Ovary (tissue), 7 donors: ENCODE measurements at regions not wholly inside any gene's neighbourhood (a gene's known extent, or its start where the extent isn't known, plus 50 kb on each side); places are given as distances from the start of the nearest gene placed in this dataset.

Source experiments
- DNase-seq, 5 donors: peaks; one replicate each; pipeline ENCODE4 v3.0.0-alpha.2; 2019 to 2020
- H3K27ac ChIP-seq, 2 donors: fragments of 200-600 bp; one replicate each; pipeline versions ENCODE4 v1.5.1 to v1.8.0; 2019 to 2022
- H3K27me3 ChIP-seq: fragments of 200-600 bp; one replicate; pipeline ENCODE4 v1.8.0; 2022
- H3K36me3 ChIP-seq: fragments of 200-600 bp; sonication (generic); one replicate; pipeline ENCODE4 v1.5.1; 2019
- H3K4me1 ChIP-seq: one replicate; pipeline ENCODE4 v1.8.1; 2013; ENCODE audit warnings: mild to moderate bottlenecking, moderate library complexity; ENCODE audit not compliant: insufficient read depth
- H3K4me3 ChIP-seq: fragments of 200-600 bp; sonication (generic); one replicate; pipeline ENCODE4 v1.5.1; 2017
- H3K9me3 ChIP-seq, 2 donors: fragments of 200-600 bp in 1 of 2; sonication (generic) in 1 of 2; one replicate each; pipeline versions ENCODE4 v1.5.1 to v1.8.1; 2013 to 2019; ENCODE audit warnings: mild to moderate bottlenecking in 1 of 2, moderate library complexity in 1 of 2
- EP300 ChIP-seq: sonication (generic); formaldehyde crosslinking; IDR thresholded peaks from one replicate; pipeline ENCODE4 v1.6.1; 2017; ENCODE audit warnings: antibody characterized with exemption
- POLR2A ChIP-seq: fragments of 450-650 bp; IDR thresholded peaks from one replicate; pipeline ENCODE4 v1.6.1; 2017; ENCODE audit warnings: antibody characterized with exemption, mild to moderate bottlenecking, moderate library complexity
- WGBS, 3 donors: extraction: QIAGEN DNeasy Blood & Tissue Kit in 1 of 3; methylation state at CpG; one replicate each; pipeline versions ENCODE4 v1.1.5 to v1.1.7; 2013 to 2017; 5-methylcytosine and 5-hydroxymethylcytosine counted together
- intact Hi-C, 4 donors: fragments of 100-400 bp; cut with DNase I; formaldehyde crosslinking; loops; one replicate each; pipeline versions ENCODE4 v1.11.0 to v1.15.1; 2022 to 2023
- TF ChIP-seq, protein P1 (sequence below), 3 donors: fragments of 450-650 bp in 2 of 3; fragments of 200-600 bp in 1 of 3; IDR thresholded peaks; one replicate each; pipeline versions ENCODE4 v1.5.1 to v1.8.0; 2016 to 2022; ENCODE audit warnings: antibody characterized with exemption in 3 of 3, mild to moderate bottlenecking in 1 of 3
- donor health status: DM: no; HTN: no; CAD: no; lungs with moderate emphysema.
- donor health status: DM: no; HTN: no; CAD: no.
- donor health status: Bipolar disorder and iron deficiency.
- donor health status: DM: no; HTN: no; CAD: no.
- donor health status: DM: yes; HTN: yes; CAD: no.

DNA sequence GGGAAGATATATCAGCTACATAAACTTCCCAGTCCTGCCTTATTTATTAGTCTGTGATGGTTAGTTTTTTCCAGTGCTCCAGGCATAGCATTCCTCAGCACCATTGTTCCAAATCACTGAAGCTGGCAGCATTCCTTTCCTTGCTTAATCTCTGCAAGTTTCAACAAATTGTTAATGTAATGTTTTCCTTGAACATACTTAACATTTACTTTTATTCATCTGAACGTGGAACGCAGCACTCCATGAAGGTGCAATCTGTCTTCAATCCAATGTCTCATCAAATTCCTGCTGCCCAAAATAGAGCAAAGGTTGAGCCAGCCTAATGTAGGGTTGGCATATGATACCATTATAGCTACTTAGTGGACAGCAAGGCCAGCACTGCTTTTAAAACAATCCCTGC, 441.1 kb upstream of the RBFOX1 start:
- 18 to 24% (median 22%) methylated on average over 2 of the region's 2 CpGs for WGBS, 3 donors
- TF ChIP-seq EP300 = no peak
- no peak for TF ChIP-seq POLR2A
- TF ChIP-seq, protein P1, sequence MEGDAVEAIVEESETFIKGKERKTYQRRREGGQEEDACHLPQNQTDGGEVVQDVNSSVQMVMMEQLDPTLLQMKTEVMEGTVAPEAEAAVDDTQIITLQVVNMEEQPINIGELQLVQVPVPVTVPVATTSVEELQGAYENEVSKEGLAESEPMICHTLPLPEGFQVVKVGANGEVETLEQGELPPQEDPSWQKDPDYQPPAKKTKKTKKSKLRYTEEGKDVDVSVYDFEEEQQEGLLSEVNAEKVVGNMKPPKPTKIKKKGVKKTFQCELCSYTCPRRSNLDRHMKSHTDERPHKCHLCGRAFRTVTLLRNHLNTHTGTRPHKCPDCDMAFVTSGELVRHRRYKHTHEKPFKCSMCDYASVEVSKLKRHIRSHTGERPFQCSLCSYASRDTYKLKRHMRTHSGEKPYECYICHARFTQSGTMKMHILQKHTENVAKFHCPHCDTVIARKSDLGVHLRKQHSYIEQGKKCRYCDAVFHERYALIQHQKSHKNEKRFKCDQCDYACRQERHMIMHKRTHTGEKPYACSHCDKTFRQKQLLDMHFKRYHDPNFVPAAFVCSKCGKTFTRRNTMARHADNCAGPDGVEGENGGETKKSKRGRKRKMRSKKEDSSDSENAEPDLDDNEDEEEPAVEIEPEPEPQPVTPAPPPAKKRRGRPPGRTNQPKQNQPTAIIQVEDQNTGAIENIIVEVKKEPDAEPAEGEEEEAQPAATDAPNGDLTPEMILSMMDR (IDR thresholded peaks at IDR 0.05) = no peak

DNA sequence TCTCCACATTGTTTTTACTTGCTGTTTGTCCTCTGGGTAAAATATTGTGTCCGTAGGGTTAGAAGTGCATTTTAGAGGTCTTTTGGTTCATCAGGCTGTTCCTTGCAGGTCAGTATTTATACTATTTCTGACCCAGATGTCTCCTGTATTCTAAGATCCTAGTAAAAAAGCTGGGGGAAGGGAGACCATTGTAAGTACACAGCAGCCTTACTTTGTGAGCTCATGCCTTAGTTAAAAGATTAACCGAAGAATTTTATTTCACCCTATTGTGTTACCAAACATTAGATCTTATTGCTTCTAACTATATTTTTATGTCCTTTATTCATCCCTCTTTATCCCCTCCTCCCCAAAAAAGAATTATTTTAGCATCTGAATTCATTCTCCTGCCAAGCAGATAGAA, 444.1 kb upstream of the RBFOX1 start:
- H3K4me1 ChIP-seq = no peaks in the 10 kb centered on the region
- no peaks in the 10 kb centered on the region for H3K9me3 ChIP-seq
- intact Hi-C loops = no loop called here
- TF ChIP-seq, protein P1 (IDR thresholded peaks at IDR 0.05) = no peak
- TF ChIP-seq POLR2A (no peak), EP300 (no peak)
- H3K27me3 ChIP-seq = no peaks in the 10 kb centered on the region
- 38 to 56% (median 41%) methylated on average over 2 of the region's 2 CpGs for WGBS, 3 donors
- DNase-seq = no peak
- H3K4me3 ChIP-seq = no peak overlapping the region
- H3K27ac ChIP-seq = no peak overlapping the region
- H3K36me3 ChIP-seq = no peaks in the 10 kb centered on the region

More for the DNA sequence above, 441.1 kb upstream of the RBFOX1 start:
- Histone ChIP-seq H3K4me1 (no peaks in the 10 kb centered on the region), H3K9me3 (no peaks in the 10 kb centered on the region), H3K36me3 (no peaks in the 10 kb centered on the region), H3K27me3 (no peaks in the 10 kb centered on the region), H3K4me3 (no peak overlapping the region), H3K27ac (no peak overlapping the region)
- no peak for DNase-seq
- intact Hi-C loops = no loop called here

DNA sequence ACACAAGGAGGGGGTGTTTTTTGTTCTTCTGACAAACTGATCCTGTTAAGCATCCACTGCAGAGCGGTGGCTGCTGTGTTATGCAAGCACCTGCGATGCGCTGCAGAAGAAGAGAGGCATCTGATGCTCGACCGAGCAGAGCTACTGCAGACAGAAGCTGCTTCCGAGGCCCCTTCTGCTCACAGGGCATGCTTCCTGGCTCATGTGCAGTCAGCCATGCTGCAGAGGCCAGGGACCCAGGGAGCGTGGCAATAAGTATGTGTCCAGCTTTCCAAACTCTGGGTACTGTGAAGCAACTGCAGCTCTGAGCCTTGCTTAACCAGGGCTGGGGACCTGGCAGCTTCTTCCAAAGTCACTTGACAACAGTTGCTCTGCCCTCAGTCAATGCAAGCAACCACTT, 448.6 kb upstream of the RBFOX1 start:
- TF ChIP-seq EP300 (no peak), POLR2A (no peak)
- TF ChIP-seq, protein P1 (IDR thresholded peaks at IDR 0.05) = no peak
- H3K9me3 ChIP-seq = no peaks in the 10 kb centered on the region
- H3K36me3 ChIP-seq = no peaks in the 10 kb centered on the region
- H3K27ac ChIP-seq = no peak overlapping the region
- no peaks in the 10 kb centered on the region for H3K27me3 ChIP-seq
- H3K4me3 ChIP-seq = no peak overlapping the region
- 50 to 67% (median 61%) methylated on average over 7 of the region's 7 CpGs for WGBS, 3 donors
- no peaks in the 10 kb centered on the region for H3K4me1 ChIP-seq
- DNase-seq = no peak
- intact Hi-C loops = no loop called here

DNA sequence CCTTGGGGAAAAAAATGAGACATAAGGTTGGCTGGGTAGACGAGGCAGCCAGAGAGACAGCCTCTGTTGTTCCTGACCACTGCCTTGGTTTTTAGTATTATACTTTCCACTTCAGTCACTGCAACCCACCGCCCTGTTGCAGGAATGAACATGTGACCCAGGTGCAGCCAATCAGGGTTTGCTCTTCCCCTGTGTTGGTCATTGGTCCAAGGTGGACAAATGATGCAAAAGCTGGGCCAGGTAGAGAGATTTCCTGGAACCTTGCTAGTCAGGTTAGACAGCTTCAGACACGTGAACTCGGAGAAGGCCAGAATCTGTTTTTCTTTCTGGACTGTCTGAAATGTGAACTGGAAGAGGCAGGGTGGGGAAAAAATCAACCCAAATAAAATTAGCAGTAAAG, 452.4 kb upstream of the RBFOX1 start:
- no peak for TF ChIP-seq POLR2A
- TF ChIP-seq, protein P1 (IDR thresholded peaks at IDR 0.05) = no peak
- no peak for TF ChIP-seq EP300
- DNase-seq = no peak
- Histone ChIP-seq H3K27me3 (no peaks in the 10 kb centered on the region), H3K36me3 (no peaks in the 10 kb centered on the region), H3K27ac (no peak overlapping the region), H3K9me3 (no peaks in the 10 kb centered on the region), H3K4me3 (no peak overlapping the region), H3K4me1 (no peaks in the 10 kb centered on the region)
- intact Hi-C loops = no loop called here
- WGBS, 3 donors = 60 to 76% (median 75%) methylated on average over 4 of the region's 4 CpGs

DNA sequence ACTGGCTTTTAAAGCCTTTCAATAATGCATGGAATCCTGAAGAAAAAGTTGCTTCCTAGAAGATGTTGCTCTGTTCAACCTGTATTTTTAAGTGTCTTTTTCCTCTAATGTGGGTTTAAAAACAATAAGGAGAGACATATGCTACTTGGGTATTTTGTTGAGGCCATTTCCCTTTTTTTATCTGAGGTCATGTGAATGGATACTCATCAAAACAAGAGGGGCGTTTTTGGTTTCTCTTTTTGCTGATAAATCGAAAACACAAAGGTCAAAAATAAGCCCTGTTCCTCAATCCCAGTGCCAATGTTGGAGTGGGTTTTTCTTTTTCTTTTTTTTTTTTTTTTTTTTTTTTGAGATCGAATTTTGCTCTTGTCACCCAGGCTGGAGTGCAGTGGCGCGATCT, 468.0 kb upstream of the RBFOX1 start:
- Histone ChIP-seq H3K9me3 (no peaks in the 10 kb centered on the region), H3K36me3 (no peaks in the 10 kb centered on the region), H3K27me3 (no peaks in the 10 kb centered on the region), H3K4me3 (no peak overlapping the region), H3K27ac (no peak overlapping the region), H3K4me1 (no peaks in the 10 kb centered on the region)
- DNase-seq = no peak
- 71 to 82% (median 78%) methylated on average over 5 of the region's 5 CpGs for WGBS, 3 donors
- intact Hi-C loops = no loop called here
- TF ChIP-seq POLR2A (no peak), EP300 (no peak)
- TF ChIP-seq, protein P1 (IDR thresholded peaks at IDR 0.05) = no peak
